GM12864 (cell line): ENCODE measurements at regions not wholly inside any gene's neighbourhood (a gene's known extent, or its start where the extent isn't known, plus 50 kb on each side); places are given as distances from the start of the nearest gene placed in this dataset.

Experiments
- DNase-seq: peaks from one replicate; pipeline ENCODE4 v3.0.0-alpha.2; 2011; ENCODE audit warnings: low read depth
- H3K4me3 ChIP-seq: 2 replicates; pipeline ENCODE4 v1.5.1; 2011; ENCODE audit warnings: mild to moderate bottlenecking, low read depth, low read length, control low read depth
- TF ChIP-seq, protein P1 (sequence below): IDR thresholded peaks from 2 replicates; pipeline ENCODE4 v1.5.1; 2011; ENCODE audit warnings: low read depth, mild to moderate bottlenecking, moderate library complexity, low read length, control low read depth, inconsistent platforms; ENCODE audit errors: missing control alignments

- DNase-seq: no peak
- H3K4me3 ChIP-seq: no peak overlapping the region
- TF ChIP-seq, protein P1, sequence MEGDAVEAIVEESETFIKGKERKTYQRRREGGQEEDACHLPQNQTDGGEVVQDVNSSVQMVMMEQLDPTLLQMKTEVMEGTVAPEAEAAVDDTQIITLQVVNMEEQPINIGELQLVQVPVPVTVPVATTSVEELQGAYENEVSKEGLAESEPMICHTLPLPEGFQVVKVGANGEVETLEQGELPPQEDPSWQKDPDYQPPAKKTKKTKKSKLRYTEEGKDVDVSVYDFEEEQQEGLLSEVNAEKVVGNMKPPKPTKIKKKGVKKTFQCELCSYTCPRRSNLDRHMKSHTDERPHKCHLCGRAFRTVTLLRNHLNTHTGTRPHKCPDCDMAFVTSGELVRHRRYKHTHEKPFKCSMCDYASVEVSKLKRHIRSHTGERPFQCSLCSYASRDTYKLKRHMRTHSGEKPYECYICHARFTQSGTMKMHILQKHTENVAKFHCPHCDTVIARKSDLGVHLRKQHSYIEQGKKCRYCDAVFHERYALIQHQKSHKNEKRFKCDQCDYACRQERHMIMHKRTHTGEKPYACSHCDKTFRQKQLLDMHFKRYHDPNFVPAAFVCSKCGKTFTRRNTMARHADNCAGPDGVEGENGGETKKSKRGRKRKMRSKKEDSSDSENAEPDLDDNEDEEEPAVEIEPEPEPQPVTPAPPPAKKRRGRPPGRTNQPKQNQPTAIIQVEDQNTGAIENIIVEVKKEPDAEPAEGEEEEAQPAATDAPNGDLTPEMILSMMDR: no peak
Observed at GRCh38 chr16:80489173-80489572, 51.6 kb upstream of the DYNLRB2 start.

DNA sequence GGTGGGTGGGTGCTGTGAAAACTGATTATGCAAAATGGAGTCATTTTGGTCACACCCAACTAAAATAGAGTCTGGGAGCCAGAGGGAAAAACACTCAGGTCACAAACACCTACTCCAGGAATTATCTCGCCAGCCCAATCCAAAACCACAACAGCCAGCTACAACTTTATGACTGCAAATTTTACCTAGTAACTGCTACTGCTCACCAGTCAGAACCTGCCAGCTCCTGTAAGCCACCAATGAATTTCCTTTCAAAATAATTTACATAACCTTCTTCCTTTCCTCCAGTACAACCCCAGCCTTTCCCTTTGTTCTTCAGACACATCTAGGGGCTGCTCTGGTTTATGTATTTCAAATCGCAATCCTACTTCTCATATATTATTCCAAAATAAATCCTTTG, 52.6 kb upstream of the DYNLRB2 start:
- TF ChIP-seq, protein P1: no peak

GRCh38 chr16:80480664-80481063, 60.1 kb upstream of the DYNLRB2 start:
- peak; percentile 30 for DNase-seq
- H3K4me3 ChIP-seq: no peak overlapping the region
- TF ChIP-seq, protein P1: no peak

More for the DNA sequence above, 52.6 kb upstream of the DYNLRB2 start:
- no peak overlapping the region for H3K4me3 ChIP-seq
- DNase-seq: no peak

GRCh38 chr16:80477838-80478237, 63.0 kb upstream of the DYNLRB2 start:
- no peak overlapping the region for H3K4me3 ChIP-seq
- TF ChIP-seq, protein P1: no peak

GRCh38 chr16:80468029-80468428, 72.8 kb upstream of the DYNLRB2 start:
- DNase-seq: no peak
- H3K4me3 ChIP-seq: no peak overlapping the region
- TF ChIP-seq, protein P1: no peak

More at GRCh38 chr16:80477838-80478237, 63.0 kb upstream of the DYNLRB2 start:
- no peak for DNase-seq

DNA sequence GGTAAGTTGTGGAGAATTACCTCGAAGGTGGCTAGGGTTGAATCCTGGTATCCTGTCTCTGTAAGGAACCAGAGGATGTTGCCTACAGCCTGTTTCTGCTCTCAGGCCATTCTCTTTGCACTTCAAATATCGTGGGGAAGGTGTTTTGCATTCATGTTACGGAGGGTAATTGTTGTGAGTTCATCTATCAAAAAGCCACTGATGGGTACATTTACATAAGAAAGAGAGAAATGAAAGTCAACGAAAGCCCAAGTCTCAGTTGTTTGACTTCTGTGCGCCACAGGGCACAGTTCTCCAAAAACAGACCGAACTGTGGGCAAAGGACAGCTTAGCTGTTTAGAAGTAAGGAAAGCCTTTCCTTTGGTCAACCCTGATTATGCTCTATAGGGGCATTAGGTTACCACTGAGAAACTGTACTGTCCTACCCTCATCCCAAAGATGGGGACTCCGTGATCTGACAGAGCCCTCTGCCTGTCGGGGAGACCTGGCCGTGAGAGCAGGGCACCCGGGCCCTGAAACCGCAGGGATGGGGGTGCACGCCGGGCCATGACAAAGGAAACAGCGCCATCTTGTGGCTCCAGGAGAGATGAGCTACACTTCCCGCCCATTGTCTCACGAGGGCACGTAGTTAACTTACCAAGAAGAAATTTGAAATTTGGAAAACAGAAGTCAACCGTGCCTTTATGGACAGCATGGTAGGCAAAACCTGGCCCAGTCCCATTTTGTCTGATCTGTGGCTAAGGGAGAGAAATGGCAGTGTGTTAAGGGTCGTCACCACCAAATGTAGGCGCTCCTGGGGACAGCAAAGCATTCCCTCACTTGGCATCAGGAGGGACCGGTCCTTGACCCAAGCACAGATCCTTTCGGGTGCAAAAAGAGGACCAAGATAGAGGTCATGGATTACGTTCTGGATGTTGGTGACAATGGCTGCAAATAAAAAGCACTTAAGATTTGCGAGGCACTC, 74.5 kb upstream of the DYNLRB2 start:
- TF ChIP-seq, protein P1: peak; percentile 86
- no peak overlapping the region for H3K4me3 ChIP-seq
- peak; percentile 15 for DNase-seq
